Muscle of arm (tissue), 1 donor: ENCODE measurements at regions not wholly inside any gene's neighbourhood (a gene's known extent, or its start where the extent isn't known, plus 50 kb on each side); places are given as distances from the start of the nearest gene placed in this dataset.

ENCODE experiments used
- DNase-seq: peaks from one replicate; pipeline ENCODE4 v3.0.0-alpha.2; 2013

GRCh38 chr2:104701411-104701911, 152.5 kb upstream of the POU3F3 start:
- DNase-seq, result no peak

GRCh38 chr2:104702031-104702850, 151.7 kb upstream of the POU3F3 start:
- no peak for DNase-seq

- no peak for DNase-seq
Observed at GRCh38 chr2:104703669-104704068, 150.2 kb upstream of the POU3F3 start.

GRCh38 chr2:104704496-104705245, 149.2 kb upstream of the POU3F3 start:
- no peak for DNase-seq

- no peak for DNase-seq
Observed at GRCh38 chr2:104707056-104707455, 146.9 kb upstream of the POU3F3 start.

- no peak for DNase-seq
Observed at GRCh38 chr2:104708967-104709366, 144.9 kb upstream of the POU3F3 start.

GRCh38 chr2:104716061-104716460, 137.9 kb upstream of the POU3F3 start:
- no peak for DNase-seq

GRCh38 chr2:104733226-104733943, 120.5 kb upstream of the POU3F3 start:
- no peak for DNase-seq

- no peak for DNase-seq
Observed at GRCh38 chr2:104734937-104735586, 118.9 kb upstream of the POU3F3 start.

GRCh38 chr2:104736026-104736425, 117.9 kb upstream of the POU3F3 start:
- DNase-seq, result no peak

GRCh38 chr2:104741860-104742259, 112.1 kb upstream of the POU3F3 start:
- no peak for DNase-seq

- DNase-seq, result no peak
Observed at GRCh38 chr2:104744537-104744936, 109.4 kb upstream of the POU3F3 start.

- no peak for DNase-seq
Observed at GRCh38 chr2:104745846-104746245, 108.1 kb upstream of the POU3F3 start.

- no peak for DNase-seq
Observed at GRCh38 chr2:104746299-104746698, 107.6 kb upstream of the POU3F3 start.

- no peak for DNase-seq
Observed at GRCh38 chr2:104746858-104747257, 107.1 kb upstream of the POU3F3 start.

- no peak for DNase-seq
Observed at GRCh38 chr2:104749856-104750460, 104.0 kb upstream of the POU3F3 start.

GRCh38 chr2:104752504-104752903, 101.4 kb upstream of the POU3F3 start:
- DNase-seq, result no peak

- DNase-seq, result no peak
Observed at GRCh38 chr2:104755026-104755878, 98.7 kb upstream of the POU3F3 start.

- DNase-seq, result no peak
Observed at GRCh38 chr2:104756118-104756517, 97.8 kb upstream of the POU3F3 start.

- no peak for DNase-seq
Observed at GRCh38 chr2:104757056-104757455, 96.9 kb upstream of the POU3F3 start.
